ENCODE measurements at regions not wholly inside any gene's neighbourhood (a gene's known extent, or its start where the extent isn't known, plus 50 kb on each side); places are given as distances from the start of the nearest gene placed in this dataset.

DNA sequence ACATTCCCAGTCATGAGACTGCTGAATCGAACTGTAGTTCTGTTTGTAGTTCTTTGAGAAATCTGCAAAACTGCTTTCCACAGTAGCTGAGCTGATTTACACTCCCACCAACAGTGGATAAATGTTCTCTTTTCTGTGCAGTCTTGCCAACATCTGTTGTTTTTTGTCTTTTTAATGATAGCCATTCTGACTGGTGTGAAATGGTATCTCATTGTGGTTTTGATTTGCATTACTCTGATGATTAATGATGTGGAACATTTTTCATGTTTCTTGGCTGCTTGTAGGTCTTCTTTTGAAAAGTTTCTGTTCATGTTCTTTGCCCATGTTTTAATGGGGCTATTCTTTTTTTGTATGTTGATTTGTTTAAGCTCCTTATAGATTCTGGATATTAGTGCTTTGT lies 187.3 kb upstream of the TLE4 start:
- Histone ChIP-seq H3K36me3 (no peaks in the 10 kb centered on the region), H3K27ac (no peak overlapping the region), H3K27me3 (no peaks in the 10 kb centered on the region), H3K9me3 (peaks cover 0 to 10% (median 0%) of the 10 kb centered on the region in 4 donors), H3K4me3 (no peak overlapping the region), H3K4me1 (no peaks in the 10 kb centered on the region)
- no peak for DNase-seq (ENCODE audit: low spot score in 2 of 2)
- 61 to 76% methylated on average over 1 of the region's 1 CpG for WGBS, 2 donors
- TF ChIP-seq POLR2A (IDR thresholded peaks at IDR 0.05): no peak
- TF ChIP-seq, protein P1, sequence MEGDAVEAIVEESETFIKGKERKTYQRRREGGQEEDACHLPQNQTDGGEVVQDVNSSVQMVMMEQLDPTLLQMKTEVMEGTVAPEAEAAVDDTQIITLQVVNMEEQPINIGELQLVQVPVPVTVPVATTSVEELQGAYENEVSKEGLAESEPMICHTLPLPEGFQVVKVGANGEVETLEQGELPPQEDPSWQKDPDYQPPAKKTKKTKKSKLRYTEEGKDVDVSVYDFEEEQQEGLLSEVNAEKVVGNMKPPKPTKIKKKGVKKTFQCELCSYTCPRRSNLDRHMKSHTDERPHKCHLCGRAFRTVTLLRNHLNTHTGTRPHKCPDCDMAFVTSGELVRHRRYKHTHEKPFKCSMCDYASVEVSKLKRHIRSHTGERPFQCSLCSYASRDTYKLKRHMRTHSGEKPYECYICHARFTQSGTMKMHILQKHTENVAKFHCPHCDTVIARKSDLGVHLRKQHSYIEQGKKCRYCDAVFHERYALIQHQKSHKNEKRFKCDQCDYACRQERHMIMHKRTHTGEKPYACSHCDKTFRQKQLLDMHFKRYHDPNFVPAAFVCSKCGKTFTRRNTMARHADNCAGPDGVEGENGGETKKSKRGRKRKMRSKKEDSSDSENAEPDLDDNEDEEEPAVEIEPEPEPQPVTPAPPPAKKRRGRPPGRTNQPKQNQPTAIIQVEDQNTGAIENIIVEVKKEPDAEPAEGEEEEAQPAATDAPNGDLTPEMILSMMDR (IDR thresholded peaks at IDR 0.05): no peak
- TF ChIP-seq EP300 (IDR thresholded peaks at IDR 0.05): no peak

DNA sequence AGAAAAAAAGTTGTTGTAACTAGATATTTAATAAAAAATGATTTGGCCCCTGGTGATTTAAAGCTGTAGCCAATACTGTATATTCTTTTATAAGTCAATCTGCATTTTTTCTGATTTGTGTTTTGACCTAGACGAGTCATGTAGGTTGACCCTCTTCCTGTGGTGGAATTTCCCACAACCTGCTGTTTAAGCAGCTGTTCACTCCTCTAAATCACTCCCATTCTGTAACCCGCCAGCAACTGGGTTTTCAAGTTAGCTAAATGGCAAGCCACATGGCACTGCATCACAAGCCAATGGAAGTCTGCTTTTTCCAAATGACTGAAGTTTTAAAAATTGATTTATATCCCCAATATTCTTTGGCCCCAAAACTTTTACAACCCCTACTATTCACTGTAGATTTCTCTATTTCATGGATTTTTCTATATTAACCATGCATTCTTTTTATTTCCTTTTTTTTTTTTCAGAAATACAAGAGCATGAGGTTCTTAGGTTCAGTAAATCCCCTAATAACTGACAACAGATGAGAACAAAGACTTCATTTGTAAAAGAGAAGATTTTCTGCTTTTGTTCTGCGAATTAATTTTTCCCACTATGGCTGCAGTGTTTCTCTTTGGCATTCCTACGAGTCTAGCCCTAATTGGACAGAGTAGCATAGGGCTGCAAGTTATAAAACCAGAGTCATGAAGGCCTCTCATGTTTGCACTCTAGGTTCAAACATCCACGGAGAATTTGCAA lies 184.5 kb upstream of the TLE4 start:
- H3K36me3 ChIP-seq: no peaks in the 10 kb centered on the region
- peaks cover 0 to 5% (median 0%) of the 10 kb centered on the region in 4 donors for H3K9me3 ChIP-seq
- 38% methylated on average over 5 of the region's 5 CpGs for WGBS, 2 donors
- H3K27ac ChIP-seq: no peak overlapping the region
- no peaks in the 10 kb centered on the region for H3K27me3 ChIP-seq
- DNase-seq (ENCODE audit: low spot score in 2 of 2): no peak
- TF ChIP-seq, protein P1 (IDR thresholded peaks at IDR 0.05): no peak
- TF ChIP-seq POLR2A (IDR thresholded peaks at IDR 0.05) (no peak), EP300 (IDR thresholded peaks at IDR 0.05) (no peak)
- H3K4me1 ChIP-seq: no peaks in the 10 kb centered on the region
- H3K4me3 ChIP-seq: no peak overlapping the region

DNA sequence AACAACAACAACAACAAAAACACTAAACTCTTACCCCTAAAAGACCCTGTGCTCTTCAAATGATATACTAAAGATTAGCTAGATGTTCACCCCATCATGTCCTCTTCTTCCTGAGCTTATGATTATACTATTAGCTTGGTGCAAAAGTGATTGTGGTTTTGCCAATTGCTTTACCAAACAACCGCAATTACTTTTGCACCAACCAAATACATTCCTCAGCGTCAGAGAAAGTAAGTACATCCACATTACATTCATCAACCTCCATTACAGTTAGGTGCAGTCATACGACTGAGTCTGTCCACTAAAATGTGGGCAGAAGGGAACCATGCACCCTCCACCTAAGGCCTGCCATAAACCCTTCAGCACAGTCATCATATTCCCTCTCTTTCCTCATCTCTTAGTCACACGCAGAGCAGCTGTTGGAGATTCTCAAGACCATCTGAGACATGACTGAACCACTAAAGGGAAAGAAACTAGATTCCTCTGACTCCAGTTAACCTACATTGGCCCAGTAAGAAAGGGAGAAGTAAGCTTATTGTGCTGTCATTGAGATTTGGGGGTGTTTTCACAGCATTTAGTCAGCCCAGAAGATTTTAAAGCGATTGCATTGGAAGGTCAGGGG lies 181.6 kb upstream of the TLE4 start:
- WGBS, 2 donors: 85 to 88% methylated on average over 5 of the region's 5 CpGs
- no peak overlapping the region for H3K27ac ChIP-seq
- peaks cover 0 to 3% (median 0%) of the 10 kb centered on the region in 4 donors for H3K9me3 ChIP-seq
- H3K36me3 ChIP-seq: no peaks in the 10 kb centered on the region
- no peak for DNase-seq (ENCODE audit: low spot score in 2 of 2)
- no peak overlapping the region for H3K4me3 ChIP-seq
- no peak for TF ChIP-seq EP300 (IDR thresholded peaks at IDR 0.05)
- TF ChIP-seq POLR2A (IDR thresholded peaks at IDR 0.05): no peak
- TF ChIP-seq, protein P1 (IDR thresholded peaks at IDR 0.05): no peak
- no peaks in the 10 kb centered on the region for H3K27me3 ChIP-seq
- H3K4me1 ChIP-seq: no peaks in the 10 kb centered on the region

DNA sequence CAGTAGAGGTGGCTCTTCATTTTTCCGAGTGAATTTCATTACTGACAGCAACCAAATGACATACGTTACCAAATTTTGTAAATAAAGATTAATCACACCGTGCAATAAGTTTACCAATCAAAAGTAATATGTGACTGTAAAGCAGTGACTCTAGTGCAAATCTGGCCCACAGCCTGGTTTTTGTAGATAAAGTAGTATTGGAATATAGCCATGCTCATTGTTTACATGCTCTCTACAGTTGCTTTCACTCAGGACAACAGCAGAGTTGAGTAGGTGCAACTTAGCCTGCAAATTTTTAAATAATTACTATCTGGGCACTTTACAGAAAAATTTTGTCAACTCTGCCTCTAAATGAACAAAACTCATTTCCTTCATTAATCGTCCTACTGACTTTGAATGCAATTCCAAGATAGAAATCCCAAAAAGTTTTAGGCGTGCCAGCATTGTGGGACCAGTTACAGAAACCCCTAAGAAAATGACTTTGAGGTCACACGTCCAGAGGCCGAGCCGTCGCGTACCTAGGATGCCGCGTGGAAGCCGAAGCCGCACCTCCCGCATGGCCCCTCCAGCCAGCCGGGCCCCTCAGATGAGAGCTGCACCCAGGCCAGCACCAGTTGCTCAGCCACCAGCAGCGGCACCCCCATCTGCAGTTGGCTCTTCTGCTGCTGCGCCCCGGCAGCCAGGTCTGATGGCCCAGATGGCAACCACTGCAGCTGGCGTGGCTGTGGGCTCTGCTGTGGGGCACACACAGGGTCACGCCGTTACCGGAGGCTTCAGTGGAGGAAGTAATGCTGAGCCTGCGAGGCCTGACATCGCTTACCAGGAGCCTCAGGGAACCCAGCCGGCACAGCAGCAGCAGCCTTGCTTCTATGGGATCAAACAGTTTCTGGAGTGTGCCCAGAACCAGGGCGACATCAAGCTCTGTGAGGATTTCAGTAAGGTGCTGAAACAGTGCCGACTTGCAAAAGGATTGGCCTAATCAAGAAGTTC lies 180.7 kb upstream of the TLE4 start:
- WGBS, 2 donors: 93 to 95% methylated on average over 21 to 28 of the region's 28 CpGs
- DNase-seq (ENCODE audit: low spot score in 2 of 2): no peak

More for the DNA sequence above, 180.7 kb upstream of the TLE4 start:
- no peaks in the 10 kb centered on the region for H3K9me3 ChIP-seq
- H3K4me1 ChIP-seq: no peaks in the 10 kb centered on the region
- TF ChIP-seq POLR2A (IDR thresholded peaks at IDR 0.05) (no peak), EP300 (IDR thresholded peaks at IDR 0.05) (no peak)
- TF ChIP-seq, protein P1 (IDR thresholded peaks at IDR 0.05): no peak
- H3K27ac ChIP-seq: no peak overlapping the region
- H3K27me3 ChIP-seq: no peaks in the 10 kb centered on the region
- no peak overlapping the region for H3K4me3 ChIP-seq
- no peaks in the 10 kb centered on the region for H3K36me3 ChIP-seq
